ENCODE measurements at regions not wholly inside any gene's neighbourhood (a gene's known extent, or its start where the extent isn't known, plus 50 kb on each side); places are given as distances from the start of the nearest gene placed in this dataset.

GRCh38 chr4:137663251-137664045, 131.2 kb upstream of the PCDH18 start:
- TF ChIP-seq CTCF (conservative IDR thresholded peaks at IDR 0.05 in 1 of 2, IDR thresholded peaks at IDR 0.05 in 1 of 2; ENCODE audit: extremely low read depth in 1 of 2, insufficient read depth in 1 of 2, low read depth in 1 of 2, low read length in 2 of 2) (no peak), EZH2 (IDR thresholded peaks at IDR 0.05; ENCODE audit: borderline replicate concordance, low read length) (no peak)
